ENCODE measurements at regions not wholly inside any gene's neighbourhood (a gene's known extent, or its start where the extent isn't known, plus 50 kb on each side); places are given as distances from the start of the nearest gene placed in this dataset.

- no peaks in the 10 kb centered on the region for H4K20me1 ChIP-seq (replicated peaks; ENCODE audit: control insufficient read depth, extremely low read depth, insufficient read depth, low read length)
- no peak overlapping the region for H3K4me3 ChIP-seq (replicated peaks in 1 of 3; ENCODE audit: insufficient read depth in 1 of 3, low read depth in 1 of 3, low read length in 3 of 3)
- POLR2A ChIA-PET = no interaction called here
- FAIRE-seq = no peak
- H3K4me2 ChIP-seq (ENCODE audit: insufficient read depth, low read length) = no peak overlapping the region
- peaks cover 8% of the 10 kb centered on the region for H3K4me1 ChIP-seq (ENCODE audit: control insufficient read depth, extremely low read depth, insufficient read depth, low read length)
- H3K27ac ChIP-seq (ENCODE audit: insufficient read depth, low read depth, low read length) = no peak overlapping the region
- H3K79me2 ChIP-seq (ENCODE audit: control insufficient read depth, insufficient read depth, low read length) = peaks cover 55% of the 10 kb centered on the region
- intact Hi-C loops (cut with micrococcal nuclease) = no loop called here
- no peaks in the 10 kb centered on the region for H3K27me3 ChIP-seq (ENCODE audit: control insufficient read depth in 2 of 2, insufficient read depth in 2 of 2, low read length in 2 of 2)
- H3K9me1 ChIP-seq (replicated peaks; ENCODE audit: control insufficient read depth, extremely low read depth, insufficient read depth, low read length) = no peaks in the 10 kb centered on the region
- DNase-seq (ENCODE audit: low read depth, low spot score) = no peak
- TF ChIP-seq JUN (IDR thresholded peaks at IDR 0.05; ENCODE audit: borderline replicate concordance, insufficient read depth, insufficient read length, low read depth) (no peak), POLR2A (IDR thresholded peaks at IDR 0.05; ENCODE audit: low read depth, low read length) (no peak), FOS (IDR thresholded peaks at IDR 0.05; ENCODE audit: borderline replicate concordance, insufficient read depth, low read length) (no peak), MYC (IDR thresholded peaks at IDR 0.05; ENCODE audit: low read depth, low read length) (no peak), MAX (IDR thresholded peaks at IDR 0.05; ENCODE audit: insufficient read depth, insufficient read length) (no peak), EZH2 (IDR thresholded peaks at IDR 0.05; ENCODE audit: borderline replicate concordance, low read depth, low read length, severe bottlenecking) (no peak), POLR2AphosphoS5 (IDR thresholded peaks at IDR 0.05; ENCODE audit: insufficient read depth, low read depth, low read length) (no peak), GATA2 (IDR thresholded peaks at IDR 0.05; ENCODE audit: insufficient read depth, insufficient read length, low read depth, low read length) (no peak)
- dilution Hi-C loops (cut with MboI; ENCODE audit: extremely low pct_ligation_motif_present, low sequenced_read_pairs) = no loop called here
- BruUV-seq (replicated peaks) = no TSS peak
- H3K36me3 ChIP-seq (ENCODE audit: control insufficient read depth in 2 of 2, extremely low read depth in 1 of 2, insufficient read depth in 2 of 2, low read length in 2 of 2) = peaks cover 0 to 8% of the 10 kb centered on the region in 2 experiments
- no peak overlapping the region for H2AFZ ChIP-seq (ENCODE audit: low read depth, low read length)
- H3K9me3 ChIP-seq (replicated peaks; ENCODE audit: control insufficient read depth, insufficient read depth, low read length) = no peaks in the 10 kb centered on the region
- H3K9ac ChIP-seq (replicated peaks; ENCODE audit: extremely low read depth, insufficient read depth, low read length) = no peak overlapping the region
- CTCF ChIA-PET = no interaction called here
Observed at GRCh38 chr10:4669585-4669984, 156.4 kb upstream of the AKR1E2 start.
